ENCODE measurements at regions not wholly inside any gene's neighbourhood (a gene's known extent, or its start where the extent isn't known, plus 50 kb on each side); places are given as distances from the start of the nearest gene placed in this dataset.

DNA sequence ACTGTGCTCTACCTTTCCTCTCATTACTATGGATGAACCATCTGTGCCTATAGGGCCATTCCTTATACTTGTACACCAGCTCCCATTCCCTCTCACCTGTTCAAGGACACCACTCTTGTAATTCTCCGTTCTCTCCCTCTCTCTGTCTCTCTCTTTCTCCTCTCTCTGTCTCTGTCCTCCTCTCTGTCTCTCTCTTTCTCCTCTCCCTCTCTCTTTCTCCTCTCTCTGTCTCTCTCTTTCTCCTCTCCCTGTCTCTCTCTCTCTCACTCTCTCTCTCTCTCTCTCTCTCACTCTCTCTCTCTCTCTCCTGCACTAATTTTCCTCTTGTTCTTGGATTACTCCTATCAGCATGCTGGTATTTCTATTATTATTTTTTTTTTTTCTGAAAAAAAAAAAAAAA lies 78.9 kb upstream of the RMDN2 start:
- Mint-ChIP-seq H3K9me3 (no peaks in the 10 kb centered on the region), H3K4me1 (peaks cover 9% of the 10 kb centered on the region), H3K36me3 (ENCODE audit: low read depth) (no peaks in the 10 kb centered on the region), H3K27ac (no peak overlapping the region), H3K4me3 (no peak overlapping the region), H3K27me3 (peaks cover 21% of the 10 kb centered on the region)
- ChIA-PET POLR2A (no interaction called here), CTCF (interaction anchor here (0.5 kb wide), 1 partner anchor 432 kb away, joined by 3 read pairs; no protein-coding TSS in a partner anchor)
- no peak for DNase-seq

DNA sequence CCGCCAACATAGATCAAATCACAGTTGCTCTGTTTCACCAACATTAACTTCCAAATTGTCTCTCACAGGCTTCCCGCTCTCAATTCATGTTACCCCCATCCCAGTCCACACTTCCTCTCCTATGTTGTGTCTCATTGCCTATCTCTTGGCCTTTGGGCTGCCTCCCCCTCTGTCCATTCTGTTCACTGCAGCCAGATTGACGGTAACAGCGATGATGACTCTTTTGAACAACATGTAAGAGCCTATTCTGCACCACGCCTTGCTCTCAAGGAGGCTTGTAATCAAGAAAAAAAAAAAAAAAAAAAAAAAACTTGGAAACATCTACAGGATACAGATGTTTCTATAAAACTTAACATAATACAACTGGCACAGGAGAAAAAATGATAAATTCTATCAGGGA lies 77.3 kb upstream of the RMDN2 start:
- no peak for DNase-seq
- Mint-ChIP-seq H3K27me3 (peaks cover 10% of the 10 kb centered on the region), H3K4me1 (peaks cover 19% of the 10 kb centered on the region), H3K36me3 (ENCODE audit: low read depth) (no peaks in the 10 kb centered on the region), H3K27ac (no peak overlapping the region), H3K4me3 (no peak overlapping the region), H3K9me3 (no peaks in the 10 kb centered on the region)
- ChIA-PET POLR2A (no interaction called here), CTCF (interaction anchor here (0.6 kb wide), 1 partner anchor 599 kb away, joined by 5 read pairs; no protein-coding TSS in a partner anchor)

DNA sequence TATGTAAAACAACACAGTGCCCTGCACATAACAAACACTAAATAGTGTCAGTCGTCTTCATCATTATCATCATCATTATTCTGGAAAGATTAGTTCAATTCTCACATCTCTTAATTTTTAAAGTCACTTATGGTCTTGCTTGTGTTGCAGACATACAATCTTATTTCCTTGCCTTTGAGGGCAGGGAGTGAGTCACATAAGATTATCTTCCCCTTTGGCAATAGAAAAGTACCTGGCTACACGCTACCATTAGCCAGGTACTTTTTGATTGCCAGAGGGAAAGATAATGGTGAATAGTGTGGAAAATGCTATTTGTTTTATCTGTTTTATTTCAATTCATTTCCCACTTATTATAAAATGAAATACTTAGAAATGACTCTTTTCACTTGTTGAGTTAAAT lies 76.6 kb upstream of the RMDN2 start:
- Mint-ChIP-seq H3K4me3 (no peak overlapping the region), H3K27ac (no peak overlapping the region), H3K36me3 (ENCODE audit: low read depth) (no peaks in the 10 kb centered on the region), H3K9me3 (no peaks in the 10 kb centered on the region), H3K27me3 (peaks cover 6% of the 10 kb centered on the region), H3K4me1 (peaks cover 19% of the 10 kb centered on the region)
- DNase-seq: no peak
- ChIA-PET POLR2A (no interaction called here), CTCF (interaction anchor here (0.6 kb wide), 1 partner anchor 599 kb away, joined by 5 read pairs; no protein-coding TSS in a partner anchor)

DNA sequence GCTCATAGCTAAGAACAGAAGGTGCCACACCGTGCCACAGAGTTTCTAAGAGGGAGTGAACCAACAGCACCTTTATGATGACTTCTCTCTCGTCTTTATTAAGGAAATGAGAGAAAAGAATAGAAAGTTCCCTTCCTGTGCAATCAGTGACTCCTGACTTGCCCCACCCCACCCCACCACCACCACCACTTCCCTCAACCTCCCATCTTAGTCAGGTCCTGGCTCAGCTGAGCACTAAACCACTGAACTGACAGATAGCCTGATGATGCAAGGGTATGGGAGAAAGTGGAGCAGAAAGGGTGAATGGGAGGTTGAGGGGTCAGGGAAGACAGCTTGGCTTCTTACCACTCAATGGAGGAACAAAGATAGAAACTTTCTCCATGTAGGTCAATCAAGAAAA lies 75.2 kb upstream of the RMDN2 start:
- POLR2A ChIA-PET: no interaction called here
- no peak overlapping the region for H3K4me3 Mint-ChIP-seq
- H3K27ac Mint-ChIP-seq: no peak overlapping the region
- H3K27me3 Mint-ChIP-seq: no peaks in the 10 kb centered on the region
- no peaks in the 10 kb centered on the region for H3K36me3 Mint-ChIP-seq (ENCODE audit: low read depth)
- H3K9me3 Mint-ChIP-seq: no peaks in the 10 kb centered on the region
- DNase-seq: no peak
- peaks cover 19% of the 10 kb centered on the region for H3K4me1 Mint-ChIP-seq
- CTCF ChIA-PET: interaction anchor here (1.0 to 1.1 kb wide), 2 partner anchors 14 to 304 kb away, joined by 3 read pairs; no protein-coding TSS in a partner anchor

- no peak overlapping the region for H3K4me3 Mint-ChIP-seq
- POLR2A ChIA-PET: no interaction called here
- no peak for DNase-seq
- H3K27ac Mint-ChIP-seq: peak overlapping the region; percentile 42
- no peaks in the 10 kb centered on the region for H3K27me3 Mint-ChIP-seq
- CTCF ChIA-PET: interaction anchor here (1.1 to 1.4 kb wide), 3 partner anchors 11 to 141 kb away, joined by 3 to 4 read pairs (median 3); no protein-coding TSS in a partner anchor
- no peaks in the 10 kb centered on the region for H3K9me3 Mint-ChIP-seq
- peaks cover 19% of the 10 kb centered on the region for H3K4me1 Mint-ChIP-seq
- no peaks in the 10 kb centered on the region for H3K36me3 Mint-ChIP-seq (ENCODE audit: low read depth)
Observed at GRCh38 chr2:37851428-37851827, 73.7 kb upstream of the RMDN2 start.

- no peak overlapping the region for H3K4me3 Mint-ChIP-seq
- DNase-seq: no peak
- POLR2A ChIA-PET: no interaction called here
- H3K27ac Mint-ChIP-seq: peak overlapping the region; percentile 67
- no peaks in the 10 kb centered on the region for H3K9me3 Mint-ChIP-seq
- H3K27me3 Mint-ChIP-seq: no peaks in the 10 kb centered on the region
- no peaks in the 10 kb centered on the region for H3K36me3 Mint-ChIP-seq (ENCODE audit: low read depth)
- CTCF ChIA-PET: interaction anchor here (0.6 to 1.4 kb wide), 3 partner anchors 10 to 141 kb away, joined by 3 to 4 read pairs (median 3); no protein-coding TSS in a partner anchor
- peaks cover 19% of the 10 kb centered on the region for H3K4me1 Mint-ChIP-seq
Observed at GRCh38 chr2:37851828-37852584, 73.1 kb upstream of the RMDN2 start.

- no peaks in the 10 kb centered on the region for H3K9me3 Mint-ChIP-seq
- ChIA-PET POLR2A (no interaction called here), CTCF (interaction anchor here (0.6 to 1.0 kb wide), 4 partner anchors 18 to 437 kb away, joined by 3 to 4 read pairs (median 3); no protein-coding TSS in a partner anchor)
- no peaks in the 10 kb centered on the region for H3K36me3 Mint-ChIP-seq (ENCODE audit: low read depth)
- peaks cover 19% of the 10 kb centered on the region for H3K4me1 Mint-ChIP-seq
- no peak for DNase-seq
- no peaks in the 10 kb centered on the region for H3K27me3 Mint-ChIP-seq
- H3K27ac Mint-ChIP-seq: no peak overlapping the region
- no peak overlapping the region for H3K4me3 Mint-ChIP-seq
Observed at GRCh38 chr2:37852585-37853014, 72.5 kb upstream of the RMDN2 start.

GRCh38 chr2:37854676-37855282 lies 70.3 kb upstream of the RMDN2 start:
- peaks cover 17% of the 10 kb centered on the region for H3K4me1 Mint-ChIP-seq
- POLR2A ChIA-PET: no interaction called here
- CTCF ChIA-PET: interaction anchor here (0.7 to 1.8 kb wide), 5 partner anchors 14 to 63 kb away, joined by 3 to 9 read pairs (median 3); no protein-coding TSS in a partner anchor

DNA sequence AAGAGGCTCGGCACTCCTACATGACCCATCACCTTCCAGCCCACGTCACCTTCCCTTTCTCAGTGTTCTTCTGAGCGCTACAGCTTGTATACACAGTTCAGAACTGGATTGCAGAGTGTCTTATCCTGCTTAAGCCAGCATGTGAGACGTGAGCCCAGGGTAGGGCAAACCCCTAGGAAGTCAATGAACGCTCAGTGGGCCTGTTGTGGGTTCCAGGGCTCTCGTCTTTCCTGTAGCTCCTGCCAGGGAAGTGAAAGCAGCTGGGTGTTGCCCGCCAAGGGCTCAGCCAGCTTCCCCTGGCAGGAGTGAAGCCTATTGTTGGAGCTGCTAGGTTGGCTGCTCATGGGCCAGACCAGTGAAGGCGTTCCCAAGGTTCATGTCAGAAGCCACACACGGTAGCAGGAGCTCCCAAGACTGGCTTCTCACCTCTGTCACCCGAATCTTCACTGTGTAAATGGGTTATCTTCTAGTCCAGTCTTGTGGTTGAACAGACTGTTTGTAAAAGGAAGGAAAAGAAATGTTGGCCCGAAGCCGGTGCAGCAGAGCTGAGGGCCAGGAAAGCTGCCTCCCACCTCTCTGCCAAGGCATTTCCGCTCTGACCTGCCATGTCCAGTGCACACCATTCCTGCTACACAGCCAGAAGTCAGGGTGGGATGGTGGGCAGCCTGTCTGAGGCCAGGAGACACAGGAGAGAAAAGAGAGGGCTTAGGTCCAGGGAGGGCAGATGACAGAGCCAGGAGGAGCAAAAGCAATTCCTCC lies 69.6 kb upstream of the RMDN2 start:
- Mint-ChIP-seq H3K4me3 (no peak overlapping the region), H3K36me3 (ENCODE audit: low read depth) (no peaks in the 10 kb centered on the region), H3K9me3 (peaks cover 3% of the 10 kb centered on the region), H3K27ac (no peak overlapping the region), H3K4me1 (peaks cover 12% of the 10 kb centered on the region), H3K27me3 (peaks cover 3% of the 10 kb centered on the region)
- CTCF ChIA-PET: interaction anchor here (0.7 to 1.8 kb wide), 5 partner anchors 15 to 63 kb away, joined by 3 to 9 read pairs (median 4); no protein-coding TSS in a partner anchor
- no peak for DNase-seq
- POLR2A ChIA-PET: no interaction called here

More at GRCh38 chr2:37854676-37855282, 70.3 kb upstream of the RMDN2 start:
- Mint-ChIP-seq H3K4me3 (no peak overlapping the region), H3K27ac (no peak overlapping the region), H3K27me3 (peaks cover 3% of the 10 kb centered on the region), H3K36me3 (ENCODE audit: low read depth) (no peaks in the 10 kb centered on the region), H3K9me3 (peaks cover 3% of the 10 kb centered on the region)
- no peak for DNase-seq

DNA sequence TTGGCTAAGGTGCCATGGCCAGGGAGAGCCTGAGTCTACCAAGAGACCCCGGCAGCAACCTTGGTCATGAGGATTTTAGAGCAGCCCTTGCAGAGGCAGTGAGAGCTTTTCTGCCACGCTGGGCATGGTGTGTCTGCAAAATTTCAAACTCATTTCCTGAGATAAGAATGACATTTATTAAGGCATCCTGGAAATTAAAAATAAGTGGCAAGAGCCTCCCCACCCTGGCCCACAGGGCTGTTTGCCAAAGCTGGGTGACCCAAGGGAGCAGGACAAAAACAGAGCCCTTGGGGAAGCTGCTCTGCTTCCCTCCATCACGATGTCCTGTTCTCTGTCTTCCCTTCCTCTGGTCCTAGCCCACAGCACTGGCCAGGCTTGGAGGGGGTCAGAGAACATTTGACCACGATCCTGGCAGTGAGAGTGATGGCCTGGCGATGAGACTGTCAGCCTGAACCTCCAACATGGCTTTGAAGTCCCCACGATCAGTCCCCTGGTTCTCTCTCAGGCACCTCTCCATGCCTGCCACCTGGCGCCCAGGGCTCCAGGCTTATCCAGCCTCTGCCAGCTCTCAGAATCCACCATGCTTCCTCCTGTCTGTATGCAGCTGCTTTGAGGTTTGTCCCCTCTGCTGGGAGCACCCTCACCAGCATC lies 68.9 kb upstream of the RMDN2 start:
- Mint-ChIP-seq H3K36me3 (ENCODE audit: low read depth) (no peaks in the 10 kb centered on the region), H3K4me1 (peaks cover 9% of the 10 kb centered on the region), H3K9me3 (peaks cover 3% of the 10 kb centered on the region), H3K27me3 (peaks cover 4% of the 10 kb centered on the region), H3K27ac (no peak overlapping the region), H3K4me3 (no peak overlapping the region)
- no peak for DNase-seq
- ChIA-PET POLR2A (no interaction called here), CTCF (interaction anchor here (0.9 to 1.8 kb wide), 2 partner anchors 20 to 21 kb away, joined by 4 to 9 read pairs; no protein-coding TSS in a partner anchor)

GRCh38 chr2:37857575-37858399 lies 67.3 kb upstream of the RMDN2 start:
- ChIA-PET POLR2A (no interaction called here), CTCF (interaction anchor here (0.6 kb wide), 1 partner anchor 442 kb away, joined by 4 read pairs; no protein-coding TSS in a partner anchor)
- peaks cover 3% of the 10 kb centered on the region for H3K9me3 Mint-ChIP-seq
- no peak overlapping the region for H3K4me3 Mint-ChIP-seq
- DNase-seq: no peak
- no peaks in the 10 kb centered on the region for H3K36me3 Mint-ChIP-seq (ENCODE audit: low read depth)
- peaks cover 14% of the 10 kb centered on the region for H3K27me3 Mint-ChIP-seq
- H3K27ac Mint-ChIP-seq: no peak overlapping the region
- no peaks in the 10 kb centered on the region for H3K4me1 Mint-ChIP-seq

- no peaks in the 10 kb centered on the region for H3K4me1 Mint-ChIP-seq
- peaks cover 18% of the 10 kb centered on the region for H3K27me3 Mint-ChIP-seq
- ChIA-PET POLR2A (no interaction called here), CTCF (no interaction called here)
- H3K4me3 Mint-ChIP-seq: no peak overlapping the region
- no peak overlapping the region for H3K27ac Mint-ChIP-seq
- peaks cover 3% of the 10 kb centered on the region for H3K9me3 Mint-ChIP-seq
- no peak for DNase-seq
- no peaks in the 10 kb centered on the region for H3K36me3 Mint-ChIP-seq (ENCODE audit: low read depth)
Observed at GRCh38 chr2:37858400-37858711, 66.7 kb upstream of the RMDN2 start.

Data from activated CD4-positive, alpha-beta T cell treated with anti-CD3 and anti-CD28 coated beads, Interleukin-2, amount 10 ng/mL, durations not matched to agents 7 days and 5 days (primary cell).